ENCODE measurements at regions not wholly inside any gene's neighbourhood (a gene's known extent, or its start where the extent isn't known, plus 50 kb on each side); places are given as distances from the start of the nearest gene placed in this dataset.
"Not testable (repeated sequence)": the region's sequence is repeated elsewhere in the genome, so short reads cannot be mapped to it uniquely, and the experiment has no call there.

GRCh38 chr5:60041996-60042664 is 148.6 kb upstream of the PDE4D start:
- DNase-seq = not testable (repeated sequence)

GRCh38 chr5:60041508-60041907 is 148.0 kb upstream of the PDE4D start:
- not testable (repeated sequence) for DNase-seq

GRCh38 chr5:60036192-60036938 is 142.8 kb upstream of the PDE4D start:
- DNase-seq = no peak

- no peak for DNase-seq
Measured at GRCh38 chr5:60026161-60026560, 132.6 kb upstream of the PDE4D start.

- no peak for DNase-seq
Measured at GRCh38 chr5:60024104-60024503, 130.6 kb upstream of the PDE4D start.

- DNase-seq = no peak
Measured at GRCh38 chr5:60023255-60023654, 129.7 kb upstream of the PDE4D start.

GRCh38 chr5:60020457-60020856 is 126.9 kb upstream of the PDE4D start:
- DNase-seq = no peak

- DNase-seq = not testable (repeated sequence)
Measured at GRCh38 chr5:60018960-60019359, 125.4 kb upstream of the PDE4D start.

- DNase-seq = no peak
Measured at GRCh38 chr5:60018091-60018490, 124.6 kb upstream of the PDE4D start.

GRCh38 chr5:60014331-60014730 is 120.8 kb upstream of the PDE4D start:
- DNase-seq = no peak

GRCh38 chr5:60010853-60011252 is 117.3 kb upstream of the PDE4D start:
- no peak for DNase-seq

GRCh38 chr5:60010328-60010727 is 116.8 kb upstream of the PDE4D start:
- DNase-seq = no peak

GRCh38 chr5:60007729-60008128 is 114.2 kb upstream of the PDE4D start:
- DNase-seq = no peak

- DNase-seq = no peak
Measured at GRCh38 chr5:59999056-59999455, 105.5 kb upstream of the PDE4D start.

- no peak for DNase-seq
Measured at GRCh38 chr5:59992206-59992605, 98.7 kb upstream of the PDE4D start.

- DNase-seq = no peak
Measured at GRCh38 chr5:59988396-59988795, 94.9 kb upstream of the PDE4D start.

GRCh38 chr5:59976342-59976741 is 82.8 kb upstream of the PDE4D start:
- DNase-seq = no peak

GRCh38 chr5:59972043-59972442 is 78.5 kb upstream of the PDE4D start:
- DNase-seq = no peak

GRCh38 chr5:59959330-59959729 is 65.8 kb upstream of the PDE4D start:
- DNase-seq = no peak

- DNase-seq = no peak
Measured at GRCh38 chr5:59956130-59956783, 62.7 kb upstream of the PDE4D start.

GRCh38 chr5:59955241-59955640 is 61.7 kb upstream of the PDE4D start:
- no peak for DNase-seq

GRCh38 chr5:59943452-59944113 is 50.1 kb upstream of the PDE4D start:
- DNase-seq = no peak
